Fibroblast of the aortic adventitia (primary cell): ENCODE measurements at regions not wholly inside any gene's neighbourhood (a gene's known extent, or its start where the extent isn't known, plus 50 kb on each side); places are given as distances from the start of the nearest gene placed in this dataset.
"Not testable (repeated sequence)": the region's sequence is repeated elsewhere in the genome, so short reads cannot be mapped to it uniquely, and the experiment has no call there.

ENCODE experiments used
- DNase-seq: peaks from one replicate; pipeline ENCODE4 v3.0.0-alpha.2; 2010; ENCODE audit warnings: low read depth
- H3K4me3 ChIP-seq: 2 replicates; pipeline ENCODE4 v1.5.1; 2011; ENCODE audit warnings: low read depth, mild to moderate bottlenecking, control low read depth, low read length, moderate library complexity
- CTCF ChIP-seq: IDR thresholded peaks from 2 replicates; pipeline ENCODE4 v1.5.1; 2011; ENCODE audit warnings: mild to moderate bottlenecking, low read length, control low read depth, inconsistent platforms; ENCODE audit not compliant: insufficient read depth

GRCh38 chr5:56638768-56639238 is 176.5 kb upstream of the MAP3K1 start:
- no peak for DNase-seq
- no peak overlapping the region for H3K4me3 ChIP-seq
- no peak for TF ChIP-seq CTCF

GRCh38 chr5:56638061-56638621 is 177.2 kb upstream of the MAP3K1 start:
- no peak for DNase-seq
- no peak overlapping the region for H3K4me3 ChIP-seq
- no peak for TF ChIP-seq CTCF

GRCh38 chr5:56637321-56637920 is 177.9 kb upstream of the MAP3K1 start:
- peak; percentile 44 for DNase-seq
- no peak for TF ChIP-seq CTCF
- no peak overlapping the region for H3K4me3 ChIP-seq

GRCh38 chr5:56633950-56634349 is 181.4 kb upstream of the MAP3K1 start:
- no peak for DNase-seq
- no peak overlapping the region for H3K4me3 ChIP-seq
- no peak for TF ChIP-seq CTCF

- TF ChIP-seq CTCF, result no peak
- no peak for DNase-seq
- no peak overlapping the region for H3K4me3 ChIP-seq
Measured at GRCh38 chr5:56632939-56633338, 182.4 kb upstream of the MAP3K1 start.

- no peak overlapping the region for H3K4me3 ChIP-seq
- TF ChIP-seq CTCF, result no peak
- DNase-seq, result no peak
Measured at GRCh38 chr5:56632199-56632598, 183.2 kb upstream of the MAP3K1 start.

- no peak for TF ChIP-seq CTCF
- no peak overlapping the region for H3K4me3 ChIP-seq
- DNase-seq, result no peak
Measured at GRCh38 chr5:56631719-56632118, 183.6 kb upstream of the MAP3K1 start.

- DNase-seq, H3K4me3 ChIP-seq: not testable (repeated sequence)
Measured at GRCh38 chr5:56628616-56629015, 186.7 kb upstream of the MAP3K1 start.
